ENCODE measurements at regions not wholly inside any gene's neighbourhood (a gene's known extent, or its start where the extent isn't known, plus 50 kb on each side); places are given as distances from the start of the nearest gene placed in this dataset.

DNA sequence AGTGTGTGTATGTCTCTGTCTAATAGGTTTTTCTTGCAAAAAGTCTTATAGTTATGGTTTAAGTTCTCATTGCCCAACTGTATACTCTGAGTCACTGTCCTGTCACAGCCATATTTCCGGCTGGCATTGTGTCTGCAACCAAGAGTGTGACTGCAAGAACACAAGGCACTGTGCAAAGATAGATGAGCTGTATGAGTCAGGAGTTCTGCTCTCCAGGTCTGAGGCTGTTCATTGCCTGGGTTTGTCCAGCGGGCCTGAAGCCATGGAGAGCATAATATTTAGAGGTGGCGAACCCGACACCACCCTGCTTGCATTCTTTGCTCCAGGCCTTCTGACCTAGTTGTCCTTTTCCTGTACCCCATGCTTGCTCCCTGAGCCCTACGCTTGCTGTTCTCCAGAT is 50.9 kb upstream of the CNIH3 start:
- TF ChIP-seq SPI1 (IDR thresholded peaks at IDR 0.05; ENCODE audit: low read depth, low read length) (no peak), POLR2A (IDR thresholded peaks at IDR 0.05; ENCODE audit: low read depth, low read length) (no peak), POLR2AphosphoS5 (IDR thresholded peaks at IDR 0.05; ENCODE audit: low read depth, low read length) (no peak), TAF1 (IDR thresholded peaks at IDR 0.05; ENCODE audit: low read depth, low read length) (no peak), POU2F2 (IDR thresholded peaks at IDR 0.05; ENCODE audit: low read depth, low read length) (no peak), PAX5 (IDR thresholded peaks at IDR 0.05; ENCODE audit: insufficient read depth, low read length, severe bottlenecking) (no peak)
